Activated CD8-positive, alpha-beta T cell treated with anti-CD3 and anti-CD28 coated beads for 36 hours (primary cell): ENCODE measurements at regions not wholly inside any gene's neighbourhood (a gene's known extent, or its start where the extent isn't known, plus 50 kb on each side); places are given as distances from the start of the nearest gene placed in this dataset.

Source experiments
- ATAC-seq: fragments of 200-7000 bp; cut with Tn5 transposase; one replicate; pipeline ENCODE4 v1.10.0; 2021; ENCODE audit warnings: mild to moderate bottlenecking, moderate library complexity
- CTCF ChIA-PET: fragments of 350-600 bp; sonication (Branson Sonifier 250); formaldehyde crosslinking; loops from one replicate; lab custom pipeline; 2021; ENCODE audit warnings: antibody characterized with exemption; lab: Charles Lee
- POLR2A ChIA-PET: fragments of 350-600 bp; sonication (Branson Sonifier 250); formaldehyde crosslinking; loops from one replicate; lab custom pipeline; 2021; ENCODE audit warnings: antibody characterized with exemption; lab: Charles Lee
- DNase-seq: peaks from one replicate; pipeline ENCODE4 v3.0.0-alpha.2; 2020
- H3K27ac Mint-ChIP-seq: one replicate; pipeline ENCODE4 v1.8.0; 2021; ENCODE audit warnings: mild to moderate bottlenecking, mixed read lengths
- H3K27me3 Mint-ChIP-seq: one replicate; pipeline ENCODE4 v1.8.0; 2021; ENCODE audit warnings: mixed read lengths
- H3K36me3 Mint-ChIP-seq: one replicate; pipeline ENCODE4 v1.8.0; 2021; ENCODE audit warnings: low read depth, mixed read lengths
- H3K4me1 Mint-ChIP-seq: one replicate; pipeline ENCODE4 v1.8.0; 2021; ENCODE audit warnings: low read depth, mixed read lengths
- H3K4me3 Mint-ChIP-seq: one replicate; pipeline ENCODE4 v1.8.0; 2021; ENCODE audit warnings: mild to moderate bottlenecking, moderate library complexity, mixed read lengths
- H3K9me3 Mint-ChIP-seq: one replicate; pipeline ENCODE4 v1.8.0; 2021; ENCODE audit warnings: mixed read lengths
- intact Hi-C: fragments of 100-400 bp; cut with micrococcal nuclease; formaldehyde crosslinking; loops from one replicate; pipeline ENCODE4 v1.10.0; 2022
- TF ChIP-seq, protein P1 (sequence below): fragments of 200-600 bp; IDR thresholded peaks from one replicate; pipeline ENCODE4 v1.8.0; 2022; ENCODE audit warnings: antibody characterized with exemption, mild to moderate bottlenecking

DNA sequence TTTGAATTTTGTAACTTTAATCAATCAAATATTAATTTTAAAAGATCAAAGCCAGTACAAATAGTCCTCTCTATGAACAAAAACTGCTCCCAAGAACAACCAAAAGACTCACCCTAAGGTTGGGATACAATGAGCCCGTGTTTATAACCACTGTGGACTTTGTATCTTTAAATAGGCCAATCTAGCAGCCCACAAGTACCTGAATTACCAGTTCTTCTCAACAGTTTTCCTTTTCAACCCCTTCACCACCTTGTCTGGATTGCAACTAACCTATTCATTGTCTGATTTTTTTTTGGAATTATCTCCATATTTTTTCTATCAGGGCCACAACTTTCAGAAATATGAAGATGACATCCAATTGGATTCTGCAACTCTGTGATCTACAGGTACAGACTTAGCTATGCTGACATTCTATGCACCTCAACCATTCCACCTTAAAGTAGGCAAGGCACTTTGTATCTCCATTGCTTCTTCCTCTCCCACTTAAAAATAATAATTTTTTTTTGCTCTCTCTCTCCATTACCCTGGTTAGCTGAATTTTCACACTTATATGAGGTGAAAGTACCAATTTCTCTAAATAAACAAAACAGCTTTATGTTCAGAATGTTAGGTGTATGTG is 81.9 kb upstream of the MAPRE2 start:
- DNase-seq (no peak), ATAC-seq (no peak)
- Mint-ChIP-seq H3K4me1 (no peaks in the 10 kb centered on the region), H3K9me3 (no peaks in the 10 kb centered on the region), H3K36me3 (no peaks in the 10 kb centered on the region), H3K27me3 (peaks cover 22% of the 10 kb centered on the region), H3K27ac (no peak overlapping the region), H3K4me3 (no peak overlapping the region)
- ChIA-PET POLR2A (no interaction called here), CTCF (interaction anchor here (1.1 kb wide), 1 partner anchor 17 kb away, joined by 3 read pairs; no protein-coding TSS in a partner anchor)
- intact Hi-C loops = no loop called here
- TF ChIP-seq, protein P1, sequence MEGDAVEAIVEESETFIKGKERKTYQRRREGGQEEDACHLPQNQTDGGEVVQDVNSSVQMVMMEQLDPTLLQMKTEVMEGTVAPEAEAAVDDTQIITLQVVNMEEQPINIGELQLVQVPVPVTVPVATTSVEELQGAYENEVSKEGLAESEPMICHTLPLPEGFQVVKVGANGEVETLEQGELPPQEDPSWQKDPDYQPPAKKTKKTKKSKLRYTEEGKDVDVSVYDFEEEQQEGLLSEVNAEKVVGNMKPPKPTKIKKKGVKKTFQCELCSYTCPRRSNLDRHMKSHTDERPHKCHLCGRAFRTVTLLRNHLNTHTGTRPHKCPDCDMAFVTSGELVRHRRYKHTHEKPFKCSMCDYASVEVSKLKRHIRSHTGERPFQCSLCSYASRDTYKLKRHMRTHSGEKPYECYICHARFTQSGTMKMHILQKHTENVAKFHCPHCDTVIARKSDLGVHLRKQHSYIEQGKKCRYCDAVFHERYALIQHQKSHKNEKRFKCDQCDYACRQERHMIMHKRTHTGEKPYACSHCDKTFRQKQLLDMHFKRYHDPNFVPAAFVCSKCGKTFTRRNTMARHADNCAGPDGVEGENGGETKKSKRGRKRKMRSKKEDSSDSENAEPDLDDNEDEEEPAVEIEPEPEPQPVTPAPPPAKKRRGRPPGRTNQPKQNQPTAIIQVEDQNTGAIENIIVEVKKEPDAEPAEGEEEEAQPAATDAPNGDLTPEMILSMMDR = no peak

DNA sequence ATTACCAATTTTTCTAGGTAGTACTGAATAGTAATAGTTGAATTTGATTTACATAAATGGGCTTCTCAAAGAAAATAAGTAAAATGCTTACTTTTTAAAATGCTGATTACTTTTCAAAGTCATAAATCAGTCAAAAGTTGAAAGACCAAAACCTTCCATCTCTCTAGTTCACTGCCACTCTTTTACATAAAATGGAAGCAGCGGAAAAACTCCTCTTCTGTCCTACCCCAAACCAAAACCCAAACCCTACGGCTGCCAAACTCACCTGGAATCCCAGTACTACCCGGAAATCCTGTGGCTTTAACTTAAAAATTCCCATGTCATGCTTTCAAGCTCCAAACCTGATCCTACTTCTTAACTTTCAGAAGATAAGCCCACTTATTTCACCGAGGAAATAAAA is 81.2 kb upstream of the MAPRE2 start:
- Mint-ChIP-seq H3K4me1 (no peaks in the 10 kb centered on the region), H3K36me3 (no peaks in the 10 kb centered on the region), H3K27ac (no peak overlapping the region), H3K4me3 (no peak overlapping the region), H3K9me3 (no peaks in the 10 kb centered on the region), H3K27me3 (peaks cover 19% of the 10 kb centered on the region)
- ChIA-PET CTCF (no interaction called here), POLR2A (no interaction called here)
- no peak for DNase-seq
- no peak for ATAC-seq
- intact Hi-C loops = no loop called here
- TF ChIP-seq, protein P1 = no peak

DNA sequence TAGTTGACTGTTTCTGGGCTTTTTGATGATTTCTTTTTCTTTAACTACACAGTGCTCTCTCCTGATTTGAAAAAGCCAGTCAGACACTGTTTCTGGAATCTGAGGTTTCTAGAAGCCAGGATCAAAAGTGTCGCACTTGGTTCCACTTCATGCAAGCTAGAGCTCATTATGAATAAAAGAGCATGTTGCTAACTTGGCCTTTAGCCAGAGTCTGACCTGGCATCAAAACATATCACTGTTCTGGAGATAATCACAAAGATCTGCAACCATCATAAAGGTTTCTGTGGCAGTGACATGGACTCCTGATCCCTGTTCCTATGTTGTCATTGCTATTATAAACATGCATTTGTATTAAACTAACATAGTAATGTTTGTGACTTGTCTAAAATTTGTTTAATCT is 76.1 kb upstream of the MAPRE2 start:
- CTCF ChIA-PET = no interaction called here
- H3K27ac Mint-ChIP-seq = no peak overlapping the region
- DNase-seq (no peak), ATAC-seq (no peak)
- no peak overlapping the region for H3K4me3 Mint-ChIP-seq
- POLR2A ChIA-PET = no interaction called here
- H3K36me3 Mint-ChIP-seq = no peaks in the 10 kb centered on the region
- no peaks in the 10 kb centered on the region for H3K4me1 Mint-ChIP-seq
- intact Hi-C loops = no loop called here
- TF ChIP-seq, protein P1 = no peak
- no peaks in the 10 kb centered on the region for H3K9me3 Mint-ChIP-seq
- peaks cover 6% of the 10 kb centered on the region for H3K27me3 Mint-ChIP-seq

DNA sequence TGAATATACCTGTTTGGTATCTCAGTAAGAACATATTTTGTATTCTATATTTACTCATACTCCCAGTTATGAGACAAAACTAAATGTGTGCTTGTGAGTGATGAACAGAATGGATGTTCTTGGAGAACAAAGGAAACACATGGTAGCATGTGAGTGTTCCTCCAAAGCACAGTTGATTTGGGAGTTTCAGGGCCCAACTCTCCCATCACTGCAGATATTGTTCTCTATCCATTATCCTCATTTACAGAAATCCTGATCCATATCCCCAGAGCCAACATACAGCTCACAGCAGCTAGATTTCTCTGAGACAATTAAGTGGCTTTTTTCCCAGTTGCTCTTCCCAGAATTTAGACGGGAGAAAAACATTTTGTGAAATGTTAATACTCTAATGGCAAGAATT is 75.6 kb upstream of the MAPRE2 start:
- H3K27me3 Mint-ChIP-seq = peaks cover 4% of the 10 kb centered on the region
- ATAC-seq (no peak), DNase-seq (no peak)
- POLR2A ChIA-PET = no interaction called here
- H3K4me1 Mint-ChIP-seq = no peaks in the 10 kb centered on the region
- H3K36me3 Mint-ChIP-seq = no peaks in the 10 kb centered on the region
- TF ChIP-seq, protein P1 = no peak
- no peak overlapping the region for H3K4me3 Mint-ChIP-seq
- no peaks in the 10 kb centered on the region for H3K9me3 Mint-ChIP-seq
- intact Hi-C loops = no loop called here
- H3K27ac Mint-ChIP-seq = no peak overlapping the region
- CTCF ChIA-PET = no interaction called here

- no peaks in the 10 kb centered on the region for H3K9me3 Mint-ChIP-seq
- TF ChIP-seq, protein P1 = no peak
- no peaks in the 10 kb centered on the region for H3K27me3 Mint-ChIP-seq
- ATAC-seq = no peak
- no peak for DNase-seq
- peaks cover 3% of the 10 kb centered on the region for H3K4me1 Mint-ChIP-seq
- CTCF ChIA-PET = interaction anchor here (1.3 kb wide), 1 partner anchor 18 kb away, joined by 3 read pairs; no protein-coding TSS in a partner anchor
- H3K27ac Mint-ChIP-seq = no peak overlapping the region
- POLR2A ChIA-PET = no interaction called here
- no peaks in the 10 kb centered on the region for H3K36me3 Mint-ChIP-seq
- no peak overlapping the region for H3K4me3 Mint-ChIP-seq
- intact Hi-C loops = no loop called here
These were observed 71.1 kb upstream of the MAPRE2 start for GRCh38 chr18:34970106-34970505.
